SK-N-SH (cell line): ENCODE measurements at regions not wholly inside any gene's neighbourhood (a gene's known extent, or its start where the extent isn't known, plus 50 kb on each side); places are given as distances from the start of the nearest gene placed in this dataset.

Experiments
- CTCF ChIA-PET: fragments of 300-600, 350-600 bp; formaldehyde crosslinking; extraction: SDS; loops from one replicate; lab custom pipeline; 2021; lab: Yijun Ruan, JAX
- POLR2A ChIA-PET: fragments of 350-600 bp; sonication (Branson Sonifier 250); formaldehyde crosslinking; extraction: SDS; loops from one replicate; lab custom pipeline; 2020; ENCODE audit warnings: antibody characterized with exemption, inconsistent platforms; lab: Yijun Ruan, JAX
- DNase-seq: peaks from one replicate; pipeline ENCODE4 v3.0.0; 2012
- H2AFZ ChIP-seq: fragments of 200-600 bp; sonication (generic); 2 replicates; pipeline ENCODE4 v1.8.1; 2016; ENCODE audit warnings: antibody characterized with exemption, mild to moderate bottlenecking, low read depth
- H3F3A ChIP-seq: fragments of 200-600 bp; sonication (generic); replicated peaks from 2 replicates; pipeline ENCODE3; 2016; ENCODE audit warnings: antibody characterized with exemption, mild to moderate bottlenecking; ENCODE audit not compliant: insufficient read depth
- H3K27ac ChIP-seq, 2 experiments: fragments of 200-500 bp in 1 of 2; fragments of 200-600 bp in 1 of 2; sonication (Bioruptor generic) in 1 of 2; sonication (generic), shearing (Covaris generic) in 1 of 2; 2 replicates each; pipeline versions ENCODE4 v1.5.1 to v1.6.1; 2014 to 2016; ENCODE audit warnings: low read depth in 2 of 2, inconsistent platforms in 1 of 2, low read length in 1 of 2, mild to moderate bottlenecking in 1 of 2, mixed read lengths in 1 of 2
- H3K27me3 ChIP-seq: fragments of 200-600 bp; sonication (generic), shearing (Covaris generic); 2 replicates; pipeline ENCODE4 v1.6.1; 2016; ENCODE audit warnings: mixed run types; ENCODE audit not compliant: insufficient read depth
- H3K36me3 ChIP-seq, 2 experiments: fragments of 200-500 bp in 1 of 2; fragments of 200-600 bp in 1 of 2; sonication (Bioruptor generic) in 1 of 2; sonication (generic) in 1 of 2; replicated peaks in 1 of 2; 2 replicates each; pipeline versions ENCODE3 to v1.5.1; 2014 to 2016; ENCODE audit warnings: low read length in 1 of 2, mild to moderate bottlenecking in 1 of 2; ENCODE audit not compliant: insufficient read depth in 2 of 2, control insufficient read depth in 1 of 2
- H3K4me1 ChIP-seq, 2 experiments: fragments of 200-500 bp in 1 of 2; fragments of 200-600 bp in 1 of 2; sonication (Bioruptor generic) in 1 of 2; sonication (generic), shearing (Covaris generic) in 1 of 2; 2 replicates each; pipeline versions ENCODE4 v1.5.1 to v1.6.1; 2014 to 2016; ENCODE audit warnings: low read depth in 1 of 2, low read length in 1 of 2, mixed run types in 1 of 2; ENCODE audit not compliant: insufficient read depth in 2 of 2, control insufficient read depth in 1 of 2
- H3K4me2 ChIP-seq: fragments of 200-600 bp; sonication (generic), shearing (Covaris generic); 2 replicates; pipeline ENCODE4 v1.6.1; 2017; ENCODE audit warnings: mixed run types
- H3K4me3 ChIP-seq, 2 experiments: fragments of 200-500 bp in 1 of 2; fragments of 200-600 bp in 1 of 2; sonication (Bioruptor generic) in 1 of 2; sonication (generic), shearing (Covaris generic) in 1 of 2; 2 replicates each; pipeline versions ENCODE4 v1.5.1 to v1.8.1; 2014 to 2016; ENCODE audit warnings: low read depth in 2 of 2, inconsistent platforms in 1 of 2, low read length in 1 of 2, mild to moderate bottlenecking in 1 of 2, mixed read lengths in 1 of 2, moderate library complexity in 1 of 2
- H3K79me2 ChIP-seq: fragments of 200-600 bp; sonication (generic); 2 replicates; pipeline ENCODE4 v1.8.1; 2017; ENCODE audit warnings: mild to moderate bottlenecking; ENCODE audit not compliant: insufficient read depth
- H3K9ac ChIP-seq: fragments of 200-600 bp; sonication (generic); 2 replicates; pipeline ENCODE4 v1.6.1; 2017; ENCODE audit warnings: mixed run types
- H3K9me2 ChIP-seq: fragments of 200-600 bp; sonication (generic); 2 replicates; pipeline ENCODE4 v1.6.1; 2017; ENCODE audit warnings: mixed run types
- H3K9me3 ChIP-seq: fragments of 200-600 bp; sonication (generic); 2 replicates; pipeline ENCODE4 v1.6.1; 2017; ENCODE audit warnings: mixed run types, mild to moderate bottlenecking, moderate library complexity
- H4K20me1 ChIP-seq: fragments of 200-600 bp; sonication (generic); 2 replicates; pipeline ENCODE4 v1.6.1; 2017; ENCODE audit warnings: mild to moderate bottlenecking, mixed run types; ENCODE audit not compliant: insufficient read depth
- CHD2 ChIP-seq: fragments of 150-350 bp; IDR thresholded peaks from 2 replicates; pipeline ENCODE4 v1.6.1; 2018; ENCODE audit warnings: low read length; ENCODE audit not compliant: partially characterized antibody
- CTCF ChIP-seq: fragments of 200-600 bp; sonication (generic); IDR thresholded peaks from 2 replicates; pipeline ENCODE4 v1.6.1; 2017; ENCODE audit warnings: antibody characterized with exemption, mild to moderate bottlenecking, moderate library complexity
- EZH2phosphoT487 ChIP-seq: fragments of 200-600 bp; sonication (generic); IDR thresholded peaks from 2 replicates; pipeline ENCODE4 v1.6.1; 2017; ENCODE audit warnings: low read depth, mixed run types, mild to moderate bottlenecking, antibody characterized with exemption, moderate library complexity, borderline replicate concordance
- FOXM1 ChIP-seq: IDR thresholded peaks from 2 replicates; pipeline ENCODE4 v1.4.0; 2012; ENCODE audit warnings: low read depth, mild to moderate bottlenecking
- GATA2 ChIP-seq: sonication (generic); formaldehyde crosslinking; IDR thresholded peaks from 2 replicates; pipeline ENCODE4 v1.5.0; 2020; ENCODE audit warnings: mild to moderate bottlenecking, missing genetic modification reagents
- MAX ChIP-seq: IDR thresholded peaks from 2 replicates; pipeline ENCODE4 v1.4.0; 2012; ENCODE audit warnings: low read depth
- NFIC ChIP-seq: IDR thresholded peaks from 2 replicates; pipeline ENCODE4 v1.4.0; 2012; ENCODE audit warnings: borderline replicate concordance
- PBX3 ChIP-seq: IDR thresholded peaks from 2 replicates; pipeline ENCODE4; 2012
- POLR2AphosphoS5 ChIP-seq: IDR thresholded peaks from 2 replicates; pipeline ENCODE4 v1.6.1; 2012; ENCODE audit warnings: low read depth, low read length
- RCOR1 ChIP-seq: fragments of 150-350 bp; IDR thresholded peaks from 2 replicates; pipeline ENCODE4 v1.6.1; 2017; ENCODE audit warnings: antibody characterized with exemption, low read length
- SIN3A ChIP-seq: IDR thresholded peaks from 2 replicates; pipeline ENCODE4 v1.6.1; 2012; ENCODE audit warnings: low read depth, mild to moderate bottlenecking, low read length, moderate library complexity, borderline replicate concordance
- SMC3 ChIP-seq: IDR thresholded peaks from 2 replicates; pipeline ENCODE4 v1.6.1; 2012; ENCODE audit warnings: low read depth, low read length, improper control_type of control experiment
- TEAD4 ChIP-seq: IDR thresholded peaks from 2 replicates; pipeline ENCODE4 v1.4.0; 2012; ENCODE audit warnings: mild to moderate bottlenecking, borderline replicate concordance; ENCODE audit not compliant: insufficient read depth
- WGBS: methylation state at CpG from one replicate; pipeline ENCODE4 v1.1.6; 2017; ENCODE audit warnings: low lambda C conversion rate; 5-methylcytosine and 5-hydroxymethylcytosine counted together
- TF ChIP-seq, protein P1 (sequence below): IDR thresholded peaks from 2 replicates; pipeline ENCODE4 v1.6.1; 2012; ENCODE audit warnings: mild to moderate bottlenecking, low read depth, low read length, moderate library complexity
- TF ChIP-seq, protein P2 (sequence below): IDR thresholded peaks from 2 replicates; pipeline ENCODE4 v1.4.0; 2012; ENCODE audit warnings: low read depth, borderline replicate concordance

GRCh38 chr10:35872671-35873070, 230.6 kb upstream of the FZD8 start:
- Histone ChIP-seq H2AFZ (no peak overlapping the region), H3K27me3 (no peaks in the 10 kb centered on the region), H3K79me2 (no peaks in the 10 kb centered on the region), H3K4me1 (peaks cover 0 to 12% of the 10 kb centered on the region in 2 experiments; a peak in 1 of 4 replicates), H3F3A (no peaks in the 10 kb centered on the region), H3K9me3 (no peaks in the 10 kb centered on the region), H3K9me2 (no peaks in the 10 kb centered on the region), H3K4me3 (no peak overlapping the region), H4K20me1 (no peaks in the 10 kb centered on the region), H3K4me2 (no peak overlapping the region), H3K36me3 (no peaks in the 10 kb centered on the region), H3K9ac (no peak overlapping the region), H3K27ac (no peak overlapping the region)
- ChIA-PET CTCF (no interaction called here), POLR2A (no interaction called here)
- no peak for DNase-seq
- 55% methylated on average over 6 of the region's 6 CpGs for WGBS
- TF ChIP-seq, protein P1, sequence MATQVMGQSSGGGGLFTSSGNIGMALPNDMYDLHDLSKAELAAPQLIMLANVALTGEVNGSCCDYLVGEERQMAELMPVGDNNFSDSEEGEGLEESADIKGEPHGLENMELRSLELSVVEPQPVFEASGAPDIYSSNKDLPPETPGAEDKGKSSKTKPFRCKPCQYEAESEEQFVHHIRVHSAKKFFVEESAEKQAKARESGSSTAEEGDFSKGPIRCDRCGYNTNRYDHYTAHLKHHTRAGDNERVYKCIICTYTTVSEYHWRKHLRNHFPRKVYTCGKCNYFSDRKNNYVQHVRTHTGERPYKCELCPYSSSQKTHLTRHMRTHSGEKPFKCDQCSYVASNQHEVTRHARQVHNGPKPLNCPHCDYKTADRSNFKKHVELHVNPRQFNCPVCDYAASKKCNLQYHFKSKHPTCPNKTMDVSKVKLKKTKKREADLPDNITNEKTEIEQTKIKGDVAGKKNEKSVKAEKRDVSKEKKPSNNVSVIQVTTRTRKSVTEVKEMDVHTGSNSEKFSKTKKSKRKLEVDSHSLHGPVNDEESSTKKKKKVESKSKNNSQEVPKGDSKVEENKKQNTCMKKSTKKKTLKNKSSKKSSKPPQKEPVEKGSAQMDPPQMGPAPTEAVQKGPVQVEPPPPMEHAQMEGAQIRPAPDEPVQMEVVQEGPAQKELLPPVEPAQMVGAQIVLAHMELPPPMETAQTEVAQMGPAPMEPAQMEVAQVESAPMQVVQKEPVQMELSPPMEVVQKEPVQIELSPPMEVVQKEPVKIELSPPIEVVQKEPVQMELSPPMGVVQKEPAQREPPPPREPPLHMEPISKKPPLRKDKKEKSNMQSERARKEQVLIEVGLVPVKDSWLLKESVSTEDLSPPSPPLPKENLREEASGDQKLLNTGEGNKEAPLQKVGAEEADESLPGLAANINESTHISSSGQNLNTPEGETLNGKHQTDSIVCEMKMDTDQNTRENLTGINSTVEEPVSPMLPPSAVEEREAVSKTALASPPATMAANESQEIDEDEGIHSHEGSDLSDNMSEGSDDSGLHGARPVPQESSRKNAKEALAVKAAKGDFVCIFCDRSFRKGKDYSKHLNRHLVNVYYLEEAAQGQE = no peak
- TF ChIP-seq POLR2AphosphoS5 (no peak), CHD2 (no peak), TEAD4 (no peak), FOXM1 (no peak), RCOR1 (no peak), SMC3 (no peak)
- TF ChIP-seq, protein P2, sequence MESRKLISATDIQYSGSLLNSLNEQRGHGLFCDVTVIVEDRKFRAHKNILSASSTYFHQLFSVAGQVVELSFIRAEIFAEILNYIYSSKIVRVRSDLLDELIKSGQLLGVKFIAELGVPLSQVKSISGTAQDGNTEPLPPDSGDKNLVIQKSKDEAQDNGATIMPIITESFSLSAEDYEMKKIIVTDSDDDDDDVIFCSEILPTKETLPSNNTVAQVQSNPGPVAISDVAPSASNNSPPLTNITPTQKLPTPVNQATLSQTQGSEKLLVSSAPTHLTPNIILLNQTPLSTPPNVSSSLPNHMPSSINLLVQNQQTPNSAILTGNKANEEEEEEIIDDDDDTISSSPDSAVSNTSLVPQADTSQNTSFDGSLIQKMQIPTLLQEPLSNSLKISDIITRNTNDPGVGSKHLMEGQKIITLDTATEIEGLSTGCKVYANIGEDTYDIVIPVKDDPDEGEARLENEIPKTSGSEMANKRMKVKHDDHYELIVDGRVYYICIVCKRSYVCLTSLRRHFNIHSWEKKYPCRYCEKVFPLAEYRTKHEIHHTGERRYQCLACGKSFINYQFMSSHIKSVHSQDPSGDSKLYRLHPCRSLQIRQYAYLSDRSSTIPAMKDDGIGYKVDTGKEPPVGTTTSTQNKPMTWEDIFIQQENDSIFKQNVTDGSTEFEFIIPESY = no peak
- TF ChIP-seq, all 33 proteins: peak for 0

GRCh38 chr10:35870665-35871310, 228.7 kb upstream of the FZD8 start:
- no peaks in the 10 kb centered on the region for H3K9me3 ChIP-seq
- H3K9ac ChIP-seq = no peak overlapping the region
- no peak overlapping the region for H3K4me3 ChIP-seq
- no peaks in the 10 kb centered on the region for H3K79me2 ChIP-seq
- no peaks in the 10 kb centered on the region for H4K20me1 ChIP-seq
- no peaks in the 10 kb centered on the region for H3K36me3 ChIP-seq
- no peaks in the 10 kb centered on the region for H3K9me2 ChIP-seq
- no peaks in the 10 kb centered on the region for H3F3A ChIP-seq
- peaks cover 0 to 12% of the 10 kb centered on the region in 2 experiments; a peak in 1 of 4 replicates for H3K4me1 ChIP-seq
- H3K27ac ChIP-seq = no peak overlapping the region
- ChIA-PET CTCF (no interaction called here), POLR2A (no interaction called here)
- WGBS = 80% methylated on average over 5 of the region's 5 CpGs
- H3K27me3 ChIP-seq = no peaks in the 10 kb centered on the region
- no peak overlapping the region for H3K4me2 ChIP-seq
- no peak overlapping the region for H2AFZ ChIP-seq
- DNase-seq = no peak
- TF ChIP-seq SIN3A (no peak), CHD2 (no peak), EZH2phosphoT487 (no peak), GATA2 (CRISPR knock-in tag) (no peak), CTCF (no peak), MAX (no peak), PBX3 (no peak), TEAD4 (no peak), FOXM1 (no peak), NFIC (no peak)
- TF ChIP-seq, protein P2 = no peak
